SK-N-DZ (cell line): ENCODE measurements at regions not wholly inside any gene's neighbourhood (a gene's known extent, or its start where the extent isn't known, plus 50 kb on each side); places are given as distances from the start of the nearest gene placed in this dataset.

ENCODE experiments used
- DNase-seq: peaks from one replicate; pipeline ENCODE4 v3.0.0-alpha.2; 2015; ENCODE audit warnings: low spot score

DNA sequence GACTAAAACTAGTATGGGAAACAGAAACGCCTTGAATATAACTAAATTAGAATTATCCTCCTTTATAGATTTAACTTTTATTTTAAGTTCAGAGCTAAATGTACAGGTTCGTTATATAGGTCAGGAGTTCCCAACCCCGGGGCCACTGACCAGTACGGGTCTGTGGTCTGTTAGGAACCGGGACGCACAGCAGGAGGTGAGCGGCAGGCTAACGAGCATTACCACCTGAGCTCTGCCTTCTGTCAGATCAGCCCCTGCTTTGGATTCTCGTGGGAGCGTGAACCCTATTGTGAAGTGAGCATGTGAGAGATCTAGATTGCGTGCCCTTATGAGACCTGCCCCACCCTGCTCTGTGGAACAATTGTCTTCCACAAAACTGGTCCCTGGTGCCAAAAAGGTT lies 51.0 kb downstream of the FAT4 start:
- no peak for DNase-seq

DNA sequence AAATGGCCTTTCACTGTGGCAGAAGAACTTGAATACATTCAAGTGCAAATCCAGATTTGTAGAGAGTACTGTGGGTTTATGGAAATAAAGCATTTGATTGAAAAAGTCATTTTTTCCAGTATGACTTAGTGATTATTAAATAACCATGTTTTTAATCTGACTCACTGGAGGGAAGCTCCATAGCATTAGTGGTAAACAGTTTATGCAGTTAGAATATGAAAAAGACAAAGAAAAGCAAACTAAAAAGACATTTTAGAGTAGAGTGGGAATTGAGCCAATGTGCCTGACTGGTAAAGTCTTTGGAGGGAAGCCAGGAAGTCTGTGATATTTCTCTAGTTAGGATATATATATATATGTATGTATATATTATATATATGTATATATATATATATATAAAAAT lies 53.4 kb downstream of the FAT4 start:
- DNase-seq, result no peak

DNA sequence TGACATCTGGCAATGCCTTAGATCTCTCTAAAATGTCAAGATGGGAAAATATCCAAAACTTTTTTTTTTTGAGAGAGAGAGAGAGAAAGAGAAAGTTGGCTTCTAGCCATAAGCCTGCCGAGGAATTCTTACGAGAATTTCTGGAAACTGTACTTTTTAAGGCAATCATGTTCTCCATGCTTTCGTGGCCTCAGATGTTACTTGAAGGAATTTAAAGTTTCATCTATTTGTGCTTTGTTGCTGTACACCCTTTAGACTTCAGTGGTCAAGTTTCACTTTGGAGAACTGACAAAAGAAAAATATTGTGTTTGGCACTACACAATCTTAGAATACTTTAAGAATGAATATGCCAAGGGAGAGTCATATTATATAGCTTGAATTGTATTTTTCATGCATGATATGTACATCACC lies 53.9 kb downstream of the FAT4 start:
- DNase-seq, result no peak

DNA sequence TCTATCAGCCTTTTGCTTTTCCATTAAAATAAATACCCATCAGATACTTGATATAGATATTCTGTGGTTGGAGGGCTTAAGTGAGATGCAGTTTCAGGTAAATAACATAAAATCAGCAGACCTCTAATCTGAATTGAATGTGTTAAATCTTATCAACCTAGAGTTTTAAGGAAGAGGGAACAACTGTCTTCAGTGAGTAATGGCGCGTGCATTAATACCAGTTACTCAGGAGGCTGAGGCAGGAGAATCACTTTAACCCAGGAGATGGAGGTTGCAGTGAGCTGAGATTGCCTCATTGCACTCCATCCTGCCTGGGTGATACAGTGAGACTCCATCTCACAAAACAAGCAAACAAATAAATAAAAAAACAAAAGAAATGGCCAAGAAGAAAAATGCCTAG lies 54.3 kb downstream of the FAT4 start:
- DNase-seq, result no peak

DNA sequence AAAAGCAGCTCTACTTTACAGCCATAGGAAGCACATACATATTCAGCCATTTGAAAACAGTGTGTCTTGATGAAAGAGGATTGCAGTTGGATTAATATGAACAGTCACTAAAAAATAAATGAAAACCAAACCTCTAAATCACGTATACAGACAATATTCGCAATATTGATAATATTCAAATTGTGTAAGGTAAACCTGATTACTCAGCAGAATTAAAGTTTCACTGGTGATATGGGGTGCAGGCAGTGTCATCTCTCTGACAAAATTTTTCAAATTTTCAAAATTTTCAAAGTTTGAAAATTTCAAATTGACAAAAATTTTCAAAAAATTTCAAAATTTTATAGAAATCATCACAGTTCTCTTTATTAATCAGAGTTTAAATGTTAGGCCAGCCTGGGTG lies 55.7 kb downstream of the FAT4 start:
- DNase-seq, result no peak

DNA sequence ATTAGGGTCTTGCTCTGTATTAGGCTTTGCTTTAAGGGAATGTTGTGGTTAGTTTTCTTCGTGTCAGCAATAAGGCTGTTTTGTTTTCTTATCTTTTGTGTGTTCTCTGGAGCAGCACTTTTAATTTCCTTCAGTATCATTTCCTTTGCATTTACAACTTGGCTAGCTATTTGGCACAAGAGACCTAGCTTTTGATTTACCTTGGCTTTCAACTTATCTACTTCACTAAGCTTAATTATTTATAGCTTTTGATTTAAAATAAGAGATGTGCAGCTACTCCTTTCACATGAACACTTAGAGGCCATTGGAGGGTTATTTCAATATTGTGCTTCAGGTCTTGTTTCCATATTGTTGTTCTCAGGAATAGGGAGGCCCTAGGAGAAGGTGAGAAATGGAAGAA lies 68.2 kb downstream of the FAT4 start:
- DNase-seq, result no peak

DNA sequence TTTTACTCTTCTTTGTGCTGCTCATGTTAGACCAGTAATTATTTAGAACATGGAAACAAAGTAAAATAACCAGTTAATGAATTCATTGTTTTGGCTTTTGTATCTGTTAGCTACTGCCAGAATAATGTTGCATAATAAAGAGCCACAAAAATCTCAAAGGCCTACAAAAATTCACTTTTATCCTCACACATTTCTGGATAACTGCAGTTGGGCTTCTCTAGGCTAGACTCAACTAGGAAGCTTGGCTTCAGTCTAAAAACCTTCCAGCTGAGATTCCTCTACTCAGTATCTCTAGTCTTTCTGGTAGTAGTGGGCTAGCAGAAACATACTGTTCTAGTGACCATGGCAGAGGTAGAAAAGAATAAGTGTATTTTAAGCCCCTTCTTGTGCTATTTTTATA lies 73.0 kb downstream of the FAT4 start:
- no peak for DNase-seq

DNA sequence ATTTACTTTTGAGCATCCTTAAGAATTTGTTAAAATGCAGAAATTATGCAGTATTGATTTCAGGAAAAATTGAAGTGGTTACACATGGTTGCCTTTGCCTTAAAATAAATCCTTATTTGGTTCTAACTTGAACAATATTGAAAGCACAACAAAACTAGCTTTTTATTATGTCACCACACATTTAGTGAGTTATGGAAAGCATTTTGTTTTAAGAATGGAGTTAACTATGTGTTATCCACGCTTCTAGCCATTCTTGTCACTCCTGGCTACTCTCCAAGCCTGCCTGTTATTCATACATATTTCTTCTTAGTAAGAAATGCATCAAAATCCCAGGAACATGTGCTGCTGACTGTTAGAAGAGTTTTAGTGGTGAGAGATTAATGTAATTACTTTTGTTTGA lies 73.9 kb downstream of the FAT4 start:
- no peak for DNase-seq

DNA sequence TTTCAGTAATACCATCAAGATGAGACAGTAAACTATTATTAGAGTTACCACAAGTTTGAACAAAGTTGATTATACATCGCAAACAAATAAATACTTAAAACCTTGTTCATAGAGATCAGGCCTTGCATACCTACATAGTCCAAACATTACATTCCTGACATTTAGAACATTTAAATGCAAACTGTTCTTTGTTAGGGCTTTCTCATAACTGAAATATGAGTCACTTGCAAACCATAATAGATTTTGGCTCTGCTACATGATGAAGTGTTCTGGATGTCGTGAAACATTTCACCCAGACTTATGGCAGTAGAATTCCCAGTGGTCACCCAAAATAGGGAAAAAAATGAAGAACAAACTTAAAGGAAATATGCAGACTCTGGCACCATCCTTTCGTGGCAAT lies 75.0 kb downstream of the FAT4 start:
- DNase-seq, result no peak

DNA sequence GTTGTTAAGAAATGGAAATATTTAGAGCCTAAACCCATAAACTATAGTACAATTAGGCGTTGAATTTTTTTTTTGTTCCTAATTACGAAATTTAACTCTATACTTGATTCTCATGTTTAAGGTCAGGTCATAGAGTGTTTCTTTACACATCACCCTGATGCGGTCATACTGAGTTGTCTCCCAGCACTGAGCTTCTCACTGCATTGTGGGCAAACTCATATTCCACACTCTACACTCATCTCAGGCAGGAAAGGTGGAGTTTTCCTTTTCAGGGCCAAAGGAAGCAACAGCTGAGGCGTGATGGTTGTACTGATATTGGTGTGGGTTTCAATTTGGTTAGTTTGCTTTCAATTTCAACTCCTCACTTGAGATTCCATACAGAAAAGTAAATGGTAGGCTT lies 75.4 kb downstream of the FAT4 start:
- DNase-seq, result no peak

DNA sequence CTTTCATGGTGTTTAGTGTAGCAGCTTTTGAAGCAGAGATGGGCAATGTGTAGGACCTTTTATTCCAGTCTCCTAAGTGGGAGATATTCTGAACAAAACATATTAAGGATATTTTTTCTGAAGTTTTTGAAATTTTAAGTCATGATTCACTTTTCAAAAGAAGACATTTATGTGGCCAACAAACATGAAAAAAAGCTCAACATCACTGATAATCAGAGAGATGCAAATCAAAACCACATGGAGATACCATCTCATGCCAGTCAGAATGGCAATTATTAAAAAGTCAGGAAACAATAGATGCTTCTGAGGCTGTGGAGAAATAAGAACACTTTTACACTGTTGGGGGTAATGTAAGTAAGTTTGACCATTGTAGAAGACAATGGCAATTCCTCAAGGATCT lies 76.0 kb downstream of the FAT4 start:
- DNase-seq, result no peak

DNA sequence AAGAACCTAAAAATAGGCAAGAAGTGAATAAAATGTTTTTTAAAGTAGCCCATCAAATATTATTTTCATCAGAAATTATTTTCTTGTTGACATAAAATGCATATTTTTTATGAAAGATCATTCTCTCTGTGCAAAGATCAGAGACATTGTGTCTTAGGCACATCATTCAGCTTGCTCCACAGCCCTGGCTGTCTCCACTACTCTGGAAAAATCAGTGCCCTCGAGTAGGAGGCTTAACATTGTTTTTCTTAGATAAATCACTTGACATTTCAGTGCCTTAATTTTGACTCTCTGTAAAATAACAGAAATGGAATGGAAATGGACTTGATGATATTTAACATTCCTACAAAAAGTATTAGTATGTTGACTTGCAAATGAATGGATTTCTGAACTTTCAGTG lies 77.9 kb downstream of the FAT4 start:
- DNase-seq, result no peak

DNA sequence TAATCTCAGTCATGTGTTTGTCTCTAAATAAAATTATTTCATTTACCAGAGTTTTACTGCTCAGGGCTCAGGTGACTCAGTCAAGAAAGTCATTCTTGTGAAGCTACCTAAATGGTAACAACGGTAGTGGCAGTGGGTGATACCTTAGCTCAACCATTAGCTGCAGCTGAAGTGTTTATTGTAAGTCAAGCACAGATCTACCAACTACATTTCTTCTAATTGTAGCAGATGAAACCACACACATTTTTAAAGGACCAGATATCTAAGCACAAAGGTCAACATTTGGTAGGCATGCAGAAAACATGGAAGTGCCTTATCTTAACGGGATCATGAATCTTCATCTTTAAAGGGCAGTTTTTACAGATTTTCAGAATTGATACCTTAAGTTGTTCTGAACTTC lies 79.1 kb downstream of the FAT4 start:
- no peak for DNase-seq

DNA sequence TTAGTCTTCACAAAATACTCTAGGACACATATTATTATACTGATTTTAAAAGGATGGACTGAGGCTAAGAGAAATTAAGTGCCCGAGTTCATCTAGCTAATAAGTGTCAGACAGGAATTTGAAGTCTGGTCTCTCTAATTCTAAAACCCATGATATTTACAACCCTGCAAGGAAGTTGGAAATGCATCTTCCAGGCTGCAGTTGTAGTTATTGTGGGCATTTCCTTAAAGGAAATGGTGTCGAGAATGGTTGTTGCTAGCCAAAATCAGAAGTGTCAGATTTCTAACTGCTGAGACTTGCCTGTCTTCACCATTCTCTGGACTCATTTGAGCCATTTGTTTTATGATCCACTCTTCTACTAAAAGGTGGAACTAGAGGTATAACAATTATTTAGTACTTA lies 82.5 kb downstream of the FAT4 start:
- no peak for DNase-seq

DNA sequence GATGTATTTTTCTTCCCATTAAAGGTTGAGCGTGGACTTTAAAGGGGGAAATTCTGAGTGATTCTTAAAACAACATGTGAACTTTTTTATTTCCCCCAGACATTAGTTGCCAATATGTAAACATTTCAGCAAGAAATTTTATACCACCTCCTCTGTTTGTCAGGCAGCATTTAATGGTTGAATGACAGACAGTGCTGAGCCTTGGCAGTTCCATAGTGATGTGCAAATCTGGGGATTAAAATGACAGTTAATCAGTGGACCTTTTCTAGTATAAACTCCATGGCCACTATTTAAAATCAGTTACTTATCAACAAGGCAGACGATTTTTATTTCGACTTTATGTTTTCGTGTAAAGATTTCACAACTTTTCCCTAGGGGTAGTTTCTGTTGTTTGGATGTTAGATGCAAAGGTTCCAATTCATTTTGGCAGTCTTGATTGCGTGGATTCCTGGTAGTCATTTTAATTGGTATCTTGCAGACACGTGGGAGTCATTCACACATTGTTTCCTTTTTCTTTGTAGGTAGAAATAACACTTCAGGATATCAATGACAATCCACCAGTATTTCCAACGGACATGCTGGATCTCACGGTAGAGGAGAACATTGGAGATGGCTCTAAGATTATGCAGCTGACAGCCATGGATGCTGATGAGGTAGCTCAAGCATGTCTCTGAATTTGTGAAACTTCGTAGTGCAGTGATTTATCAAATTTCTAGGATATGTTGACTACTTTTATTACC lies 83.7 kb downstream of the FAT4 start:
- no peak for DNase-seq

DNA sequence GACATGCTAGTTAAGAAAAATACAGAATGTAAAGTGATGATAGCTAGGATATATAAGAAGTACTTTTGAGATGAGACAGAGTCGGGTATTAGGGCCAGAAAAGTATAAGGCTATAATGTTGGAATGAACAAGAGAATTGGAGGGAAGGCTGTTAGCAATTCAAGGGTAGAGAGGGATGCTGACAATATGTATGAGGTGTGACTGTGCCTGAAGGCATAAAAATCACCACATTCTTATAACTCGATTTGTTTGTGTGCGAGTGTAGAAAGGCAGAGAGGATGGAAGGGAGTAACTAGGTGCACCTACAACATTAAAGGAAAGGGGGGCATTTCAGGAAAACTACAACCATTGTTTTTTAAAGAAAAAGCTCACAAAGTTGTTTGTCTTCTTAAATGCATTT lies 86.0 kb downstream of the FAT4 start:
- DNase-seq, result no peak

DNA sequence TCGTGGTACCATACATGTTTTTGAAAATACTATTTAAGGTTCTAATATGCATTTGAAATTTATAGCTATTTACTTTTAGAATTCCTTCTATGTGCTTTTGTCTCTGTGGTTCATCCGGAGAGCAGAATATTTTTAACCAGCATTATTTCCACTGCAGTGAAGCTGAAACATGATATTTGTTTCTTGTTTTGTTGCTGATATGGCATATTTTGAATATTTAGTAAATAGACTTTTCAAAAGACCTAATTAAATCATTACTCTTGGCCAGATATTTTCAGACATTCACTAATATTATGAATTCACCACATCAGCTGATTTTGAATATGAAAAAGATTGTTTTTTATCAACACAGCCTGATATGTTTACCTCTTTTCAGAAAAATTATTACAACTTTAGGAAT lies 87.0 kb downstream of the FAT4 start:
- DNase-seq, result no peak

DNA sequence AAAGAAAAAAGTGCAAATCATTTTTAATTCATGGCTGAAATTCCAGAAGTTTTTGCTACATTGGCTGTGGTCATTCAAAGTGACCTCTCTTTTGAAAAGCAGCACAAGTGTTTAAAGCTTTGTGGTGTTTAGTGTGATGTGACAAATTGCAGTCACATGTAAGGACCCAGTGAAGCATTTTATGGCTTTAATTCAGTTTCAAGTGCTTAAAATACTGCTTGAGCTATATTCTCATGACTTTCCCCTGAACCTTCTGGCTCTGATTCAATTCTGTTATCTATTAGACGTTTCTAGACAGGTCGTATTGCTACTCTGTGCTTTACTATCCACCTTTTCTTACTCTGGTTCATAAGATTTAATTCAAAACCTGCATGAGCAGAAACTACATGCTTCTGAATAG lies 105.8 kb downstream of the FAT4 start:
- peak; percentile 3 for DNase-seq

DNA sequence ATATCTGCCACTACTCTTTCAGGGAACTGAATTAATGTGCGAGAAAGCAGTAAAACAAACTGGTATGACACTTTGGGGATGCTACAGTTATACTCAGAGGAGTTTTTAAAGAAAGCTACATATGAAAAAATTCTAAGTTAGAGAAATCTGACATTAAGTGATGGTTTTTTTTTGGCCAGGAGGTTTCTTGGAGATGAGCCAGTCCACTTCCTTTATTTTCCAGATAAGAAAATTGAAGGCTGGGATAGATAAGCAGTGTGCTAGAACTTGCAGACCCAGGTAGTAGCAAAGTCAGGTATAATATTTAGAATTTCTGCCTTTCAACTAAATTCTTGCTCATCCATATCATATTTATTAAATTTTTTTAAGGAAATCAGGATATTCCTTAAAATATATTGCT lies 106.8 kb downstream of the FAT4 start:
- DNase-seq, result no peak

DNA sequence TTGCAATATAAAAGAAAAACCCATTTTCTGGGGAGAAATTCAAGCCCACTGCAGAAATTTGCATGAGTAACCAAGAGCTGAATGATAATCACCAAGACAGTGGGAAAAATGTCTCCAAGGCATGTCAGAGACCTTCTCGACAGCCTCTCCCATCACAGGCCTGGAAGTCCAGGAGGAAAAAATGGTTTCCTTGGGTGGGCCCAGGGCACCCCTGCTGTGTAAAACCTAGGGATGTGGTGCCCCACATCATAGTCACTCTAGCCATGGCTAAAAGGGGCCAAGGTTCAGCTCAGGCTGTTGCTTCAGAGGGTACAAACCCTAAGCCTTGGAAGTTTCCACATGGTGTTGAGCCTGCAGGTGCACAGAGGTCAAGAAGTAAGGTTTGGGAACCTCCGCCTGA lies 108.4 kb downstream of the FAT4 start:
- DNase-seq, result no peak

DNA sequence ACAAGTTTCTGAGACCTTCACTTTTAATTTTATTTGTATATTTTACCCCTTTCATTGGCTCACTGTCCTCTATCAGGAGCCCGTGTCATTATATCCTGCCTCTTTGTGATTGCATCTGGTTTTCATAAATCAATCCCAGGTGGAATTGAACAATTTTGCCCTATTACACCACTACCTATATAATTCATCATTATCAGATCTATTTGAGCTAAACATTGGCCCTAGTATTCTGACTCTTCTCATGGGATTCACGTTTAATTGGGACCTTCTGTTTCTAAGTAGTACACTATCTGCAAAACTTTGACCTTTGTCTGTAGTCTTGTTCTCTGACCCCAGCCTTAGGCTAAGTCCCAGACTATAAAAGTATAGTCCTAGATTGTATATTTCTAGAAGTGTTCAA lies 114.1 kb downstream of the FAT4 start:
- peak; percentile 34 for DNase-seq

DNA sequence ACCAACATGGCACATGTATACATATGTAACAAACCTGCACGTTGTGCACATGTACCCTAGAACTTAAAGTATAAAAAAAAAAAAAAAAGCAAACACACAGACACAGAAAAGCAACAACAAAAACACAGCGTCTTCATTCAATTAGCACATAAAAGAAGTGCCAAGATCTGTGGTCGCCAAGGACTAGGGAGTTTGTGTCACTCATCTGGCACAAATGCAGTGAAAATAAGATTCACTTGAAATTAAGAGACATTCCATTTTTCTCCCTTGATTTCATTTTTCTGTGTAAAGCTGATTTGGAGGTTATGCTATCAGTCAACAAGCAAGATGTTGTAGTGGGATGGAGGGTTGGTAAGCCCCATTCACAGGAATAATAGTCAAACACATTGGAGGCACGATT lies 115.3 kb downstream of the FAT4 start:
- no peak for DNase-seq

DNA sequence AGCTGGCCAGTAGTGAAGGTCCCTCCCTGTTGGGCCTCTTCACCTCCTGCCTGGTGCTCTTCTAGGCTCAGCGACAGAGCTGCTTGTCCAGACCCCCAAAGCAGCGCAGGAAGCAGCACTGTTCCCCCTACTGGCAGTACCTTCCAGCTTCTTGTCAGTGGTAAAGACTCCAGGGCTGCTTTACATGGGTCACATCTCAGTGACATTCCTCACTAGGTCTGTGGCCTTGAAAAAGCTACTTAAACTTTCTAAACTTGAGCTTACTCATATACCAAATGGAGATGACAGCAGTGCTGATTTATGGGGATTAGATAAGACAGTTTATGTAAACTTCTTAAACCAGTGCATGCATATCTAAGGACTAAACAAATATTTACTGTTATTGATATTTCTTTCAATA lies 117.3 kb downstream of the FAT4 start:
- DNase-seq, result peak; percentile 2

DNA sequence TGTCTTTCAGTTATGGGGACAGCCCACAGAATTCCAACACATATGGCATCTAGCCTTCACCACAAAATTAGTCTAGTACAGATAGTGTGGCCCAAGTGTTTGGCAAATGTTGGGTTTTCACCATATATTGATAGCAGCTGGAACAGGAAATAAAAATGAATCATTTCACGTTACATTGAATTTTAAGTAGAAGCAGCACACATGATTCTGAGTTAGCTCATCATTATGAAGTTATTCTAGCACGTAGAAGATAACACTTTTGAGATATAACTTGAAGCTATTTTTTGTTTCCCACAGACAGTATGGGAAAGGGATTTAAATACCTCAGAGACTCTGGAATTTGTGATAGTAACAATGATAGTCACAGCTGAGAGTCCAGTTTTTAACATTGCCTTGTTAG lies 118.7 kb downstream of the FAT4 start:
- DNase-seq, result no peak
